ENCODE measurements at regions not wholly inside any gene's neighbourhood (a gene's known extent, or its start where the extent isn't known, plus 50 kb on each side); places are given as distances from the start of the nearest gene placed in this dataset.
A peak's percentile ranks its signal among the peaks of the same experiment; 100 is the strongest.

DNA sequence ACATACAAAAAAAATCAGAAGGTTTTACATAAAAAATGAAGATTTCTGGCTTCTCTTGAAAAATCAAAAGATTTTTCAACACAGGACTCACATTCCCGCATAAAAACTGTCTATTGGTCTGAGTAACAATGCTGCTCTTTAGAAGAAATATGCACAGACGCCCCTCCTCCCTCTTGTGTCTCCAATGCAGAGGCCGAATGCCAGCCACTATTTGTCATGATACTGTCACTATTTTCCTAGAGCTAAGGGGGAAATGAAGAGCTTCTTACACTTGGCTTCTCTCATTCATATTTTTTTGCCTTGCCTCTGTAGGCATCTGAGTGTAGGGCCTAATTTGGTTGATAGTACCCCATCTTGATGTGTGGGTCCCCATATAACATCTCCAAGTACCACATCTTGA is 98.0 kb downstream of the BBS10 start:
- no peak for ATAC-seq
- ChIA-PET CTCF (interaction anchor here (1.0 kb wide), 1 partner anchor 89 kb away, joined by 4 read pairs; no protein-coding TSS in a partner anchor), POLR2A (no interaction called here)
- no peaks in the 10 kb centered on the region for H3K4me1 ChIP-seq
- FAIRE-seq: no peak
- no peak overlapping the region for H3K4me3 ChIP-seq
- no peak for DNase-seq (ENCODE audit: low read depth in 1 of 2, low spot score in 1 of 2)
- TF ChIP-seq HOXB13 (CRISPR knock-in tag; IDR thresholded peaks at IDR 0.05; ENCODE audit: low read depth) (no peak), ZNF302 (CRISPR knock-in tag; IDR thresholded peaks at IDR 0.05) (no peak), MYC (IDR thresholded peaks at IDR 0.05; ENCODE audit: borderline replicate concordance, low read length) (no peak), HOXB5 (CRISPR knock-in tag; IDR thresholded peaks at IDR 0.05) (no peak), ZSCAN20 (CRISPR knock-in tag; IDR thresholded peaks at IDR 0.05) (no peak), HDAC2 (IDR thresholded peaks at IDR 0.05) (no peak), EP300 (IDR thresholded peaks at IDR 0.05) (no peak), MAFK (IDR thresholded peaks at IDR 0.05; ENCODE audit: partially characterized antibody) (no peak), JUN (IDR thresholded peaks at IDR 0.05) (no peak), PHF8 (IDR thresholded peaks at IDR 0.05; ENCODE audit: borderline replicate concordance, low read depth) (no peak), EHMT2 (IDR thresholded peaks at IDR 0.05; ENCODE audit: low read depth) (no peak), MAZ (IDR thresholded peaks at IDR 0.05; ENCODE audit: borderline replicate concordance, low read depth, low read length) (no peak), RCOR1 (IDR thresholded peaks at IDR 0.05; ENCODE audit: low read depth, low read length) (no peak)
- TF ChIP-seq, protein P1, sequence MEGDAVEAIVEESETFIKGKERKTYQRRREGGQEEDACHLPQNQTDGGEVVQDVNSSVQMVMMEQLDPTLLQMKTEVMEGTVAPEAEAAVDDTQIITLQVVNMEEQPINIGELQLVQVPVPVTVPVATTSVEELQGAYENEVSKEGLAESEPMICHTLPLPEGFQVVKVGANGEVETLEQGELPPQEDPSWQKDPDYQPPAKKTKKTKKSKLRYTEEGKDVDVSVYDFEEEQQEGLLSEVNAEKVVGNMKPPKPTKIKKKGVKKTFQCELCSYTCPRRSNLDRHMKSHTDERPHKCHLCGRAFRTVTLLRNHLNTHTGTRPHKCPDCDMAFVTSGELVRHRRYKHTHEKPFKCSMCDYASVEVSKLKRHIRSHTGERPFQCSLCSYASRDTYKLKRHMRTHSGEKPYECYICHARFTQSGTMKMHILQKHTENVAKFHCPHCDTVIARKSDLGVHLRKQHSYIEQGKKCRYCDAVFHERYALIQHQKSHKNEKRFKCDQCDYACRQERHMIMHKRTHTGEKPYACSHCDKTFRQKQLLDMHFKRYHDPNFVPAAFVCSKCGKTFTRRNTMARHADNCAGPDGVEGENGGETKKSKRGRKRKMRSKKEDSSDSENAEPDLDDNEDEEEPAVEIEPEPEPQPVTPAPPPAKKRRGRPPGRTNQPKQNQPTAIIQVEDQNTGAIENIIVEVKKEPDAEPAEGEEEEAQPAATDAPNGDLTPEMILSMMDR (IDR thresholded peaks at IDR 0.05): no peak
- no peaks in the 10 kb centered on the region for H3K9me3 ChIP-seq
- H3K27ac ChIP-seq: no peak overlapping the region
- H3K4me2 ChIP-seq: no peak overlapping the region
- 45% methylated on average over 3 of the region's 3 CpGs for WGBS (ENCODE audit: missing lambda C conversion rate)

DNA sequence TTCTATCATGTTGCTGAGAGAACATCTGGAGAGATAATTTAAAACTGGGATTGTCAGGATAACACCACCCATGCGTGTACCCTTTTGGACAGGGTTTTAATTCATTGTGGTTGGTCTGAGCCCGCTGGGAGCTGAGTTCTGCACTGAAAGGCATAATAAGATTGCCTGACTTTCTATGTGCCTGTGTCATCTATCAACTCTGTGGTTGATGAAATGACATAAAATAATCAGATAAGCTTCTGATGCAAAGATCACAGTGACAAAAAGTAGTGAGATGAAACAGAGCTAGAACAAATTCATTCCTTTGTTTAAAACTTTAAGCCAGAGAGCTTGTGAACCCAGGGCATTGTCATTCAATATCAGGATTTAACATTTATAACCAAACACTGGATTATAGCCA is 98.7 kb downstream of the BBS10 start:
- no peak for DNase-seq (ENCODE audit: low read depth in 1 of 2, low spot score in 1 of 2)
- no peak overlapping the region for H3K27ac ChIP-seq
- ATAC-seq: no peak
- no peaks in the 10 kb centered on the region for H3K9me3 ChIP-seq
- H3K4me3 ChIP-seq: no peak overlapping the region
- TF ChIP-seq HEYL (CRISPR knock-in tag; IDR thresholded peaks at IDR 0.05) (no peak), ZC3H11A (IDR thresholded peaks at IDR 0.05) (no peak), MAFK (IDR thresholded peaks at IDR 0.05; ENCODE audit: partially characterized antibody) (no peak), ZSCAN20 (CRISPR knock-in tag; IDR thresholded peaks at IDR 0.05) (no peak), KDM1A (IDR thresholded peaks at IDR 0.05; ENCODE audit: low read depth) (no peak), FOSB (CRISPR knock-in tag; IDR thresholded peaks at IDR 0.05) (no peak), TFCP2L1 (CRISPR knock-in tag; IDR thresholded peaks at IDR 0.05) (no peak), KDM5A (IDR thresholded peaks at IDR 0.05) (no peak), CHD2 (IDR thresholded peaks at IDR 0.05; ENCODE audit: low read length, partially characterized antibody) (no peak)
- TF ChIP-seq, protein P2, sequence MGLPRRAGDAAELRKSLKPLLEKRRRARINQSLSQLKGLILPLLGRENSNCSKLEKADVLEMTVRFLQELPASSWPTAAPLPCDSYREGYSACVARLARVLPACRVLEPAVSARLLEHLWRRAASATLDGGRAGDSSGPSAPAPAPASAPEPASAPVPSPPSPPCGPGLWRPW (IDR thresholded peaks at IDR 0.05): no peak
- WGBS (ENCODE audit: missing lambda C conversion rate): 59% methylated on average over 2 of the region's 2 CpGs
- H3K4me2 ChIP-seq: no peak overlapping the region
- no peaks in the 10 kb centered on the region for H3K4me1 ChIP-seq
- CTCF ChIA-PET: no interaction called here
- FAIRE-seq: peak; percentile 77
- POLR2A ChIA-PET: interaction anchor here (1.0 kb wide), 1 partner anchor 15 kb away, joined by 3 read pairs; no protein-coding TSS in a partner anchor

DNA sequence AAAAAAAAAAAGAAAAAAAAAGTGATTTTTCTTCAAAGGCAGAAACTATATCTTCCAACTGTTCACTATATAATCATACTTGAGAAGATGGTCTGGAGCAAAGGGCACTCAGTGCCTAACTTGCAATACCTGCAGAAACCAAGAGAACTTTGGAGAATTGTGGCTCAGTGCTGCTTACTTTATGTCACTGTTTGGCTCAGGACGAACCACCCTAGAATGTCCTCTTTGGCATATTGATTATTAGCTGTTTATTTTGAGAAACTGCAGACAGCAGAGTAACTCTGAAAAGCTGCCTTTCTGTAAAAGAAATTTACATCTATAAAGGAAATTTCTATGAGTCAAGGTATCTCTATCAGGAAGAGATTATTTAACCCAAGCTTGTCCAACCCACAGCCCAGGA is 100.2 kb downstream of the BBS10 start:
- Histone ChIP-seq H3K9me3 (no peaks in the 10 kb centered on the region), H3K4me3 (no peak overlapping the region), H3K4me1 (no peaks in the 10 kb centered on the region; the same call in 2 of the 3 replicates), H3K4me2 (no peak overlapping the region), H3K27ac (no peak overlapping the region)
- WGBS (ENCODE audit: missing lambda C conversion rate): 68% methylated on average over 1 of the region's 1 CpG
- ChIA-PET CTCF (interaction anchor here (1.2 kb wide), 1 partner anchor 34 kb away, joined by 3 read pairs; no protein-coding TSS in a partner anchor), POLR2A (no interaction called here)
- TF ChIP-seq SREBF2 (IDR thresholded peaks at IDR 0.05): no peak
- TF ChIP-seq FOSB (CRISPR knock-in tag; IDR thresholded peaks at IDR 0.05): no peak
- no peak for TF ChIP-seq FOXS1 (CRISPR knock-in tag; IDR thresholded peaks at IDR 0.05)
- no peak for TF ChIP-seq RARB (CRISPR knock-in tag; IDR thresholded peaks at IDR 0.05)
- TF ChIP-seq HDAC2 (IDR thresholded peaks at IDR 0.05): no peak
- no peak for TF ChIP-seq HOXB5 (CRISPR knock-in tag; IDR thresholded peaks at IDR 0.05)
- no peak for TF ChIP-seq TP53 (CRISPR knock-in tag; IDR thresholded peaks at IDR 0.05)
- no peak for TF ChIP-seq CBX8 (IDR thresholded peaks at IDR 0.05)
- TF ChIP-seq NFE2L2 (conservative IDR thresholded peaks at IDR 0.05; ENCODE audit: low read length): no peak
- no peak for TF ChIP-seq EHF (CRISPR knock-in tag; IDR thresholded peaks at IDR 0.05)
- no peak for TF ChIP-seq MYC (IDR thresholded peaks at IDR 0.05; ENCODE audit: borderline replicate concordance, low read length)
- no peak for TF ChIP-seq POLR2AphosphoS2 (conservative IDR thresholded peaks at IDR 0.05; ENCODE audit: low read length)
- no peak for TF ChIP-seq POLR2A (IDR thresholded peaks at IDR 0.05; ENCODE audit: low read length)
- no peak for TF ChIP-seq ZSCAN20 (CRISPR knock-in tag; IDR thresholded peaks at IDR 0.05)
- TF ChIP-seq EP300 (IDR thresholded peaks at IDR 0.05): no peak
- TF ChIP-seq, protein P3, sequence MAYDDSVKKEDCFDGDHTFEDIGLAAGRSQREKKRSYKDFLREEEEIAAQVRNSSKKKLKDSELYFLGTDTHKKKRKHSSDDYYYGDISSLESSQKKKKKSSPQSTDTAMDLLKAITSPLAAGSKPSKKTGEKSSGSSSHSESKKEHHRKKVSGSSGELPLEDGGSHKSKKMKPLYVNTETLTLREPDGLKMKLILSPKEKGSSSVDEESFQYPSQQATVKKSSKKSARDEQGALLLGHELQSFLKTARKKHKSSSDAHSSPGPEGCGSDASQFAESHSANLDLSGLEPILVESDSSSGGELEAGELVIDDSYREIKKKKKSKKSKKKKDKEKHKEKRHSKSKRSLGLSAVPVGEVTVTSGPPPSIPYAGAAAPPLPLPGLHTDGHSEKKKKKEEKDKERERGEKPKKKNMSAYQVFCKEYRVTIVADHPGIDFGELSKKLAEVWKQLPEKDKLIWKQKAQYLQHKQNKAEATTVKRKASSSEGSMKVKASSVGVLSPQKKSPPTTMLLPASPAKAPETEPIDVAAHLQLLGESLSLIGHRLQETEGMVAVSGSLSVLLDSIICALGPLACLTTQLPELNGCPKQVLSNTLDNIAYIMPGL (CRISPR knock-in tag; IDR thresholded peaks at IDR 0.05; ENCODE audit: borderline replicate concordance): no peak
- no peak for TF ChIP-seq KDM5A (IDR thresholded peaks at IDR 0.05)
- no peak for TF ChIP-seq CHD4 (IDR thresholded peaks at IDR 0.05; ENCODE audit: borderline replicate concordance)
- no peak for TF ChIP-seq CBX2 (IDR thresholded peaks at IDR 0.05; ENCODE audit: borderline replicate concordance, low read depth)
- no peak for TF ChIP-seq CEBPB (IDR thresholded peaks at IDR 0.05)
- ATAC-seq (no peak), FAIRE-seq (no peak), DNase-seq (ENCODE audit: low read depth in 1 of 2, low spot score in 1 of 2) (no peak)
